SH-SY5Y (cell line): ENCODE measurements at regions not wholly inside any gene's neighbourhood (a gene's known extent, or its start where the extent isn't known, plus 50 kb on each side); places are given as distances from the start of the nearest gene placed in this dataset.

ENCODE experiments used
- GATA2 ChIP-seq: IDR thresholded peaks from 2 replicates; pipeline ENCODE4 v1.6.1; 2011; ENCODE audit warnings: mild to moderate bottlenecking, low read depth, low read length
- GATA3 ChIP-seq: IDR thresholded peaks from 2 replicates; pipeline ENCODE4 v1.6.1; 2011; ENCODE audit warnings: low read depth, mild to moderate bottlenecking, low read length, moderate library complexity

- no peak for TF ChIP-seq GATA2
- TF ChIP-seq GATA3, result no peak
Measured at GRCh38 chr15:57777003-57777402, 70.5 kb downstream of the POLR2M start.
